Body of pancreas (tissue), 4 donors: ENCODE measurements at regions not wholly inside any gene's neighbourhood (a gene's known extent, or its start where the extent isn't known, plus 50 kb on each side); places are given as distances from the start of the nearest gene placed in this dataset.

Source experiments
- ATAC-seq: fragments of 150-250 bp; one replicate; pipeline ENCODE4 v1.9.1; 2016
- DNase-seq, 4 donors: peaks; one replicate each; pipeline ENCODE4 v3.0.0-alpha.2; 2019
- H3K27ac ChIP-seq, 4 donors: fragments of 200-600 bp; sonication (generic); 1 replicate in 3 of 4; 2 replicates in 1 of 4; pipeline versions ENCODE4 v1.5.1 to v1.6.1; 2016 to 2019; ENCODE audit warnings: mild to moderate bottlenecking in 1 of 4, mixed read lengths in 1 of 4, moderate library complexity in 1 of 4
- H3K27me3 ChIP-seq, 2 donors: fragments of 200-600 bp; sonication (generic); one replicate each; pipeline ENCODE4 v1.6.0; 2016; ENCODE audit warnings: mild to moderate bottlenecking in 1 of 2
- H3K36me3 ChIP-seq, 2 donors: fragments of 200-600 bp; sonication (generic); replicated peaks in 1 of 2; 2 replicates each; pipeline ENCODE4 v1.5.1; 2016; ENCODE audit warnings: low read depth in 2 of 2; ENCODE audit not compliant: insufficient read depth in 1 of 2
- H3K4me1 ChIP-seq: fragments of 200-600 bp; sonication (generic); one replicate; pipeline ENCODE4 v1.6.0; 2016
- H3K4me3 ChIP-seq, 2 donors: fragments of 200-600 bp; sonication (generic); 1 replicate in 1 of 2; 2 replicates in 1 of 2; pipeline ENCODE4 v1.5.1; 2016 to 2019
- H3K9me3 ChIP-seq, 3 donors: fragments of 200-600 bp; sonication (generic); 1 replicate in 2 of 3; 2 replicates in 1 of 3; pipeline ENCODE4 v1.5.1; 2016
- POLR2A ChIP-seq, 3 donors: fragments of 450-650 bp; IDR thresholded peaks; one replicate each; pipeline ENCODE4 v1.6.1; 2016; ENCODE audit warnings: antibody characterized with exemption in 3 of 3, mild to moderate bottlenecking in 2 of 3
- WGBS, 2 donors: methylation state at CpG; one replicate each; pipeline ENCODE4 v1.1.5; 2017; 5-methylcytosine and 5-hydroxymethylcytosine counted together
- intact Hi-C: fragments of 100-400 bp; cut with DNase I; formaldehyde crosslinking; loops from one replicate; pipeline ENCODE4 v1.15.1; 2023
- TF ChIP-seq, protein P1 (sequence below), 7 experiments: fragments of 450-650 bp in 4 of 7; fragments of 200-600 bp in 3 of 7; sonication (generic) in 3 of 7; IDR thresholded peaks; one replicate each; pipeline ENCODE4 v1.5.1; 2016 to 2019; ENCODE audit warnings: antibody characterized with exemption in 7 of 7

DNA sequence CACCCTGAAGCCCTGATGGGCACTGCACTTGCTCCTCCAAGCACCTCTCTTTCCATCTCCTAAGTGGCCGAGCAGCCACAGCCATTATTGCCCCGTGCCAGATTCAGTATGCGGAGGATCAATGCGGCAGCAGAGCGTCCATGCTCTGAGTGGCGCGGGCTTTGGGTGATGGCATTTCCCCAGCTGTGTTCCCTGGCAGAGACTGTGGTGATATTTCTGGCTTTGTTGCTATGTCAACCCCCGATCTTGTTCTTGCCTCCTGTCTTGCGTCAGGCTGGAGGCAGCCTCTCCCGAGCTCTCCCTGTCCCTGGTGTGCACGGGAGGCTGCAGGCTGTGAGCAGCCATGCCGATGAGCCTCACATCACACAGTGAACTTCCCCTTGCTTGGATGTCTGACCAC lies 1018.6 kb downstream of the TBC1D22A start:
- Histone ChIP-seq H3K9me3 (peaks cover 0 to 8% (median 0%) of the 10 kb centered on the region in 3 donors), H3K4me1 (no peaks in the 10 kb centered on the region), H3K27ac (no peak overlapping the region), H3K27me3 (peaks cover 0 to under 1% of the 10 kb centered on the region in 2 donors), H3K4me3 (no peak overlapping the region), H3K36me3 (no peaks in the 10 kb centered on the region)
- no peak for TF ChIP-seq POLR2A (IDR thresholded peaks at IDR 0.05)
- TF ChIP-seq, protein P1, sequence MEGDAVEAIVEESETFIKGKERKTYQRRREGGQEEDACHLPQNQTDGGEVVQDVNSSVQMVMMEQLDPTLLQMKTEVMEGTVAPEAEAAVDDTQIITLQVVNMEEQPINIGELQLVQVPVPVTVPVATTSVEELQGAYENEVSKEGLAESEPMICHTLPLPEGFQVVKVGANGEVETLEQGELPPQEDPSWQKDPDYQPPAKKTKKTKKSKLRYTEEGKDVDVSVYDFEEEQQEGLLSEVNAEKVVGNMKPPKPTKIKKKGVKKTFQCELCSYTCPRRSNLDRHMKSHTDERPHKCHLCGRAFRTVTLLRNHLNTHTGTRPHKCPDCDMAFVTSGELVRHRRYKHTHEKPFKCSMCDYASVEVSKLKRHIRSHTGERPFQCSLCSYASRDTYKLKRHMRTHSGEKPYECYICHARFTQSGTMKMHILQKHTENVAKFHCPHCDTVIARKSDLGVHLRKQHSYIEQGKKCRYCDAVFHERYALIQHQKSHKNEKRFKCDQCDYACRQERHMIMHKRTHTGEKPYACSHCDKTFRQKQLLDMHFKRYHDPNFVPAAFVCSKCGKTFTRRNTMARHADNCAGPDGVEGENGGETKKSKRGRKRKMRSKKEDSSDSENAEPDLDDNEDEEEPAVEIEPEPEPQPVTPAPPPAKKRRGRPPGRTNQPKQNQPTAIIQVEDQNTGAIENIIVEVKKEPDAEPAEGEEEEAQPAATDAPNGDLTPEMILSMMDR (IDR thresholded peaks at IDR 0.05): no peak
- intact Hi-C loops: no loop called here
- DNase-seq (no peak), ATAC-seq (no peak)
- 85 to 90% methylated on average over 7 to 12 of the region's 12 CpGs for WGBS, 2 donors

DNA sequence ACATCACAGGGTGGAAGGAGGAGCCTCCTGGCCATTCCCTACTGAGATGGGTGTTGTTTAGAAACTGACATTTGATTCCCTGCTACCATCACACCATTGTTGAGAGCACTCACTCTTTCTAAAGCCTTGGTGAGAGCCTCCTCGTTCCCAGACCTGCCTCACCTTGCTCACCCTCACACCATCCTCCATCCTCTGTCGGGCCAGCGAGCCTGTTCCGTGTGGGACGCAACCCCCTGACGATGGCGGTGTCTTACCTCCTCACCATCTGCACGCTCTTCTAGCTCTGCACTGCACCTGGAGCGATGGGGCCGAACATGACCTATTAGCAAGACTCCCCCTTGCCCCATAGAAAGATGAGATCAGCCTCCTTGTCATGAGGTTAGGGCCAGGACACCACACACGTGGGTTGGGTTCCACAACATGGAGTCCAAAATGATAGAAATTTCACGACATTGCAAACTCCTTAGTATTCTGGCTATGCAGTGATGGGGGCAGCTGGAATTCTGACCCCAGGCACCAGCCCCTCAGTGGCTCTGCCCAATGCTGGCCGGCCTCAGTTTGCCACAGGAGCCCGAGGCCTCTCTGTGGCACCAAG lies 1017.9 kb downstream of the TBC1D22A start:
- Histone ChIP-seq H3K27ac (no peak overlapping the region), H3K27me3 (no peaks in the 10 kb centered on the region), H3K36me3 (no peaks in the 10 kb centered on the region), H3K4me1 (no peaks in the 10 kb centered on the region), H3K4me3 (no peak overlapping the region), H3K9me3 (peaks cover 0 to 4% (median 0%) of the 10 kb centered on the region in 3 donors)
- WGBS, 2 donors: 57 to 73% methylated on average over 14 of the region's 14 CpGs
- DNase-seq: no peak
- no peak for TF ChIP-seq POLR2A (IDR thresholded peaks at IDR 0.05)
- TF ChIP-seq, protein P1 (IDR thresholded peaks at IDR 0.05): no peak
- ATAC-seq: no peak
- intact Hi-C loops: no loop called here

DNA sequence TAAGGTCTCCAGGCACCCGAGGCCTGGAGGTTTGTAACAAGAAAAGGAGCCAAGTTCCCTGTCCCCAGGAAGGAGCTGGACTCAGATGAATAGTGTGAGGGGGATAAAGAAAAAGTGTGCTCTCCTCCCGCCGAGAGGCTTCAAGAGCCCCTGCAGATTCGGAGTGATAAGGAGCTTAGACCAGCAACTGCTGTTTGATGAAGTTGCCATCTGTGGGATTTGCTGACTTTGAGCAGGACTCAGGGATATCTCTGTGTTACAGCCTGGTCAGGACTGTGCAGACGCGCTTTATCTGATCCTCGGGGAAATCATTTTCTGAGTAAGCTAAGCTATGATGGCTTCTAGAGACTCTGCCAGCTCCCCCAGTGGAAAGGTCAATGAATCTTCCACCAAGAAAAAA lies 1017.0 kb downstream of the TBC1D22A start:
- no peaks in the 10 kb centered on the region for H3K9me3 ChIP-seq
- H3K4me1 ChIP-seq: no peaks in the 10 kb centered on the region
- H3K27me3 ChIP-seq: no peaks in the 10 kb centered on the region
- ATAC-seq (no peak), DNase-seq (no peak)
- no peaks in the 10 kb centered on the region for H3K36me3 ChIP-seq
- no peak overlapping the region for H3K4me3 ChIP-seq
- intact Hi-C loops: no loop called here
- TF ChIP-seq POLR2A (IDR thresholded peaks at IDR 0.05): no peak
- TF ChIP-seq, protein P1 (IDR thresholded peaks at IDR 0.05): no peak
- no peak overlapping the region for H3K27ac ChIP-seq
- 29 to 34% methylated on average over 7 of the region's 7 CpGs for WGBS, 2 donors

DNA sequence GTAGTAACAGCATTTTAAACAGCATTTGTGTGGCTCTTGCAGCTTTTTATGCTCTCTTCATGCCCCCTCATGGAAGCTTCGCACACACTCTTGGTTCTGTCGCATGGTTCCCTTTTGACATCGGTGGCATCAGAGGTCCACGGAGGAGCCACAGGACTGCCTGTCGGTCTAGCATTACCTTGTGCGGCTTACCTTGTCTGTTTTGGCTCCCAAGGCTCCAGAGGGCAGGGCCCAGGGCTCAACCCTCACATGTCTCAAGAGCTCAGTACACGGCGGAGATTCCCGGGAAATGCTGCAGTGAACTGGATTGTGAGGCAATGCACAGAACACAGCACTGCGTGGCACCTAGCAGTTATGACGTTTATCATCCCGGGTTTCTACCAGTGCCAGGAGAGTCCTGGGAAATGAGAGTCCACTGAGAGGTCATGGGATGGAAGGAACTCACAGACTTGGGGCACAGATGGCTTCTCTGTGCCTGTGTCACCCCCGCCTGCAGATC lies 1015.8 kb downstream of the TBC1D22A start:
- H3K4me1 ChIP-seq: no peaks in the 10 kb centered on the region
- ATAC-seq (no peak), DNase-seq (no peak)
- intact Hi-C loops: no loop called here
- no peaks in the 10 kb centered on the region for H3K36me3 ChIP-seq
- H3K4me3 ChIP-seq: no peak overlapping the region
- H3K27me3 ChIP-seq: no peaks in the 10 kb centered on the region
- no peak overlapping the region for H3K27ac ChIP-seq
- no peaks in the 10 kb centered on the region for H3K9me3 ChIP-seq
- TF ChIP-seq POLR2A (IDR thresholded peaks at IDR 0.05): no peak
- TF ChIP-seq, protein P1 (IDR thresholded peaks at IDR 0.05): no peak
- 71 to 73% methylated on average over 13 of the region's 13 CpGs for WGBS, 2 donors

DNA sequence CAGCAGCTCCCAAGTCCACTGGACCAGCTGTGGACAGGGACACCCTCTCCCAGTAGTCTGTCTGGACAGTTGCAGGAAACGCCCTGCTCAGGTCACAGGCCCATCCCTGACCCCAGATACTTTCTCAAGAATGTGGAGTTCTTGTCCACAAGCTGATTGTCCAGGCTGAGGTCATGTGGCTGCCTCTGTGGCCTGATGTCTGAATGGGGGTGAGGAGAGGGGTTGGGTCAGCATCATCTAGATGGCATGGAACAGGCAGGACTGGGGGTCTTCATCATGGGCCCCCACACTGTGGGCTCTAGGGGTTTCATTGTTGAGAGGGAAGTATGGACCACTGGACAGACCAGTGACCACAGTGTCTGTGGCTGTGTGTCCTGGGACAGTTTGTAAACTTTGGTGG lies 1015.0 kb downstream of the TBC1D22A start:
- Histone ChIP-seq H3K36me3 (no peaks in the 10 kb centered on the region), H3K27ac (no peak overlapping the region), H3K4me3 (no peak overlapping the region), H3K27me3 (no peaks in the 10 kb centered on the region), H3K4me1 (no peaks in the 10 kb centered on the region), H3K9me3 (no peaks in the 10 kb centered on the region)
- ATAC-seq: no peak
- DNase-seq: no peak
- WGBS, 2 donors: 43 to 53% methylated on average over 1 of the region's 1 CpG
- intact Hi-C loops: no loop called here
- TF ChIP-seq, protein P1 (IDR thresholded peaks at IDR 0.05): no peak
- TF ChIP-seq POLR2A (IDR thresholded peaks at IDR 0.05): no peak
